Tibial nerve (tissue), 4 donors: ENCODE measurements at regions not wholly inside any gene's neighbourhood (a gene's known extent, or its start where the extent isn't known, plus 50 kb on each side); places are given as distances from the start of the nearest gene placed in this dataset.

Experiments
- DNase-seq, 2 donors: peaks; one replicate each; pipeline ENCODE4 v3.0.0-alpha.2; 2019; ENCODE audit warnings: low spot score in 2 of 2
- H3K27ac ChIP-seq, 4 donors: fragments of 200-600 bp; sonication (generic) in 3 of 4; one replicate each; pipeline ENCODE4 v1.5.1; 2017 to 2019; ENCODE audit warnings: mild to moderate bottlenecking in 1 of 4
- H3K27me3 ChIP-seq, 2 donors: fragments of 200-600 bp; sonication (generic) in 1 of 2; one replicate each; pipeline versions ENCODE4 v1.5.1 to v1.6.0; 2017 to 2019
- H3K36me3 ChIP-seq, 3 donors: fragments of 200-600 bp; sonication (generic); one replicate each; pipeline ENCODE4 v1.5.1; 2018 to 2019
- H3K4me1 ChIP-seq, 4 donors: fragments of 200-600 bp; sonication (generic) in 3 of 4; one replicate each; pipeline ENCODE4 v1.5.1; 2017 to 2019
- H3K4me3 ChIP-seq, 4 donors: fragments of 200-600 bp; sonication (generic) in 3 of 4; one replicate each; pipeline ENCODE4 v1.5.1; 2017 to 2019; ENCODE audit warnings: mild to moderate bottlenecking in 1 of 4, moderate library complexity in 1 of 4
- H3K9me3 ChIP-seq, 4 donors: fragments of 200-600 bp; sonication (generic) in 3 of 4; one replicate each; pipeline ENCODE4 v1.5.1; 2017 to 2019
- CTCF ChIP-seq, 5 experiments: fragments of 200-600 bp in 3 of 5; fragments of 450-650 bp in 2 of 5; sonication (generic) in 3 of 5; IDR thresholded peaks; one replicate each; pipeline ENCODE4 v1.5.1; 2016 to 2019; ENCODE audit warnings: antibody characterized with exemption in 5 of 5, mild to moderate bottlenecking in 3 of 5, moderate library complexity in 2 of 5
- EP300 ChIP-seq, 2 donors: sonication (generic); formaldehyde crosslinking; IDR thresholded peaks; one replicate each; pipeline ENCODE4 v1.6.1; 2017; ENCODE audit warnings: antibody characterized with exemption in 2 of 2, mild to moderate bottlenecking in 1 of 2
- POLR2A ChIP-seq, 2 donors: fragments of 450-650 bp; IDR thresholded peaks; one replicate each; pipeline ENCODE4 v1.6.1; 2017; ENCODE audit warnings: antibody characterized with exemption in 2 of 2, mild to moderate bottlenecking in 2 of 2, moderate library complexity in 2 of 2
- WGBS, 2 donors: methylation state at CpG; one replicate each; pipeline ENCODE4 v1.1.5; 2018; 5-methylcytosine and 5-hydroxymethylcytosine counted together

GRCh38 chrX:10042055-10042454 lies 74.9 kb downstream of the CLDN34 start:
- DNase-seq, result no peak
- Histone ChIP-seq H3K9me3 (no peaks in the 10 kb centered on the region), H3K27ac (no peak overlapping the region), H3K4me3 (no peak overlapping the region), H3K36me3 (no peaks in the 10 kb centered on the region), H3K4me1 (peaks cover 0 to 7% (median 0%) of the 10 kb centered on the region in 4 donors), H3K27me3 (no peaks in the 10 kb centered on the region)
- WGBS, 2 donors, result 85 to 100% methylated on average over 3 to 4 of the region's 4 CpGs
- TF ChIP-seq POLR2A (IDR thresholded peaks at IDR 0.05) (no peak), EP300 (IDR thresholded peaks at IDR 0.05) (no peak), CTCF (IDR thresholded peaks at IDR 0.05) (no peak)

- Histone ChIP-seq H3K4me1 (peaks cover 0 to 14% (median 0%) of the 10 kb centered on the region in 4 donors), H3K27me3 (no peaks in the 10 kb centered on the region), H3K27ac (no peak overlapping the region), H3K9me3 (no peaks in the 10 kb centered on the region), H3K36me3 (no peaks in the 10 kb centered on the region), H3K4me3 (no peak overlapping the region)
- DNase-seq, result no peak
- no peak for TF ChIP-seq POLR2A (IDR thresholded peaks at IDR 0.05)
- TF ChIP-seq CTCF (IDR thresholded peaks at IDR 0.05), result no peak
- no peak for TF ChIP-seq EP300 (IDR thresholded peaks at IDR 0.05)
- 86 to 89% methylated on average over 6 to 7 of the region's 7 CpGs for WGBS, 2 donors
Measured at GRCh38 chrX:10043386-10043785, 76.2 kb downstream of the CLDN34 start.

DNA sequence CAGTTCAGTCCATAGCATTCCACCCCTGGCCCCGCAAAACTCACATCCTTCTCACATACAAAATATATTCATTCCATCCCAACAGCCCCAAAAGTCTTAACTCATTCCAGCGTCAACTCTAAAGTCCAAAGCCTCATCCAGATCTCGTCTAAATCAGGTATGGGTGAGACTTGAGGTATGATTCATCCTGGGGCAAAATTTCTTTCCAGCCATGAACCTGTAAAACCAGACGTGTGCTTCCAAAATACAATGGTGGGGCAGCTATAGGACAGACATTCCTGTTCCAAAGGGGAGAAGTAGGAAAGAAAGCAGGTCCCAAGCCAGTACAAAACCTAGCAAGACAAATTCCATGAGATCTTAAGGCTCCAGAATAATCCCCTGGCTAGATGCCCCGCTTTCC lies 76.9 kb downstream of the CLDN34 start:
- DNase-seq, result no peak
- H3K27me3 ChIP-seq, result no peaks in the 10 kb centered on the region
- H3K36me3 ChIP-seq, result no peaks in the 10 kb centered on the region
- no peaks in the 10 kb centered on the region for H3K9me3 ChIP-seq
- H3K4me3 ChIP-seq, result no peak overlapping the region
- H3K27ac ChIP-seq, result no peak overlapping the region
- TF ChIP-seq EP300 (IDR thresholded peaks at IDR 0.05) (no peak), CTCF (IDR thresholded peaks at IDR 0.05) (no peak), POLR2A (IDR thresholded peaks at IDR 0.05) (no peak)
- peaks cover 0 to 18% (median 0%) of the 10 kb centered on the region in 4 donors for H3K4me1 ChIP-seq
- 83 to 100% methylated on average over 5 of the region's 5 CpGs for WGBS, 2 donors

- no peaks in the 10 kb centered on the region for H3K36me3 ChIP-seq
- 0 to 71% methylated on average over 4 to 13 of the region's 13 CpGs for WGBS, 2 donors
- DNase-seq, result no peak
- no peaks in the 10 kb centered on the region for H3K9me3 ChIP-seq
- TF ChIP-seq EP300 (IDR thresholded peaks at IDR 0.05) (no peak), POLR2A (IDR thresholded peaks at IDR 0.05) (no peak), CTCF (IDR thresholded peaks at IDR 0.05) (no peak)
- no peaks in the 10 kb centered on the region for H3K27me3 ChIP-seq
- H3K27ac ChIP-seq, result no peak overlapping the region
- H3K4me3 ChIP-seq, result no peak overlapping the region
- H3K4me1 ChIP-seq, result peaks cover 0 to 32% (median 2%) of the 10 kb centered on the region in 4 donors
Measured at GRCh38 chrX:10045327-10046000, 78.3 kb downstream of the CLDN34 start.

DNA sequence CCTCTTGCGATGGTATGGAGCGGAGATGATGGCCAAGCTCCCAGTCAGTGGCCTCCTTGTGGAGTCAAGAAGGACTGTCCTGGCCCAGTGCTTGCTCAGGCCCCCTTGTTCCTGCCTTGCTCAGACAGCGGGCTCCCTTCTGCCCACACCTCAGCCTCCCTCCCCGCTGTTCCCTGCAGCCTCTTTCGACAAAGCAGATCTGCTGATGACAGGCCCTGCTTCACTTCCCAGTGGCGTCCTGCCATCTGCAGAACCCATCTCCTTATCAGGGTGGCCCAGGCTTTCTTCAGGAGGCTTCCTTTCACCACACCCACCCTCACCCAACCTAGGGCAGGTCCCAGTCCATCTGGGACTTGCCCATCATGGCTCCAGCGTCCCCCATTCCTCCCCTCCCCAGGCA lies 80.0 kb downstream of the CLDN34 start:
- peak overlapping the region in 2 of 4 donors; percentile 20 to 32 for H3K27ac ChIP-seq
- no peaks in the 10 kb centered on the region for H3K27me3 ChIP-seq
- no peak for DNase-seq
- 79 to 96% methylated on average over 7 of the region's 7 CpGs for WGBS, 2 donors
- TF ChIP-seq POLR2A (IDR thresholded peaks at IDR 0.05) (no peak), EP300 (IDR thresholded peaks at IDR 0.05) (no peak), CTCF (IDR thresholded peaks at IDR 0.05) (no peak)
- no peaks in the 10 kb centered on the region for H3K36me3 ChIP-seq
- H3K4me3 ChIP-seq, result no peak overlapping the region
- no peaks in the 10 kb centered on the region for H3K9me3 ChIP-seq
- peaks cover 0 to 32% (median 2%) of the 10 kb centered on the region in 4 donors for H3K4me1 ChIP-seq
